K562 (cell line): ENCODE measurements at regions not wholly inside any gene's neighbourhood (a gene's known extent, or its start where the extent isn't known, plus 50 kb on each side); places are given as distances from the start of the nearest gene placed in this dataset.

Source experiments
- ATAC-seq: fragments of 200-7000 bp; cut with Tn5 transposase; 3 replicates; pipeline ENCODE4 v1.9.1; 2020; ENCODE audit warnings: moderate library complexity
- BruUV-seq: library from RNA; stranded (reverse); fragments of 400-500 nt; replicated peaks from 2 replicates; lab custom pipeline; 2021; lab: Mats Ljungman, UMichigan
- CTCF ChIA-PET: fragments of 300-600 bp; formaldehyde crosslinking; extraction: SDS; loops from one replicate; lab custom pipeline; 2021; ENCODE audit warnings: low intra/inter-chr PET ratio; lab: Yijun Ruan, JAX
- POLR2A ChIA-PET: fragments of 300-600, 350-650 bp; sonication (Branson Sonifier 250); formaldehyde crosslinking; extraction: SDS; loops from one replicate; lab custom pipeline; 2021; ENCODE audit warnings: antibody characterized with exemption, inconsistent platforms; lab: Yijun Ruan, JAX
- DNase-seq, 4 experiments: peaks; one replicate each; pipeline versions ENCODE4 v3.0.0 to v3.0.0-alpha.2; 2011 to 2018; ENCODE audit warnings: low spot score in 3 of 4, mixed read lengths in 3 of 4; ENCODE audit errors: extremely low read depth in 1 of 4
- FAIRE-seq: peaks from 2 replicates; lab custom pipeline; 2011; peaks lifted over from hg19 to GRCh38; lab: Jason Lieb, UNC
- H2AFZ ChIP-seq: 2 replicates; pipeline ENCODE4 v1.6.0; 2011; ENCODE audit warnings: low read depth, low read length, control low read depth, inconsistent platforms
- H3K27ac ChIP-seq: fragments of 200-600 bp; 3 replicates; pipeline ENCODE4 v1.8.0; 2011; ENCODE audit warnings: low read depth, mild to moderate bottlenecking, control low read depth, inconsistent platforms, low read length, moderate library complexity, mixed read lengths; ENCODE audit errors: extremely low read depth
- H3K27me3 ChIP-seq, 2 experiments: fragments of 300-600 bp in 1 of 2; 2 replicates in 1 of 2; 3 replicates in 1 of 2; pipeline versions ENCODE4 v1.6.0 to v1.8.0; 2011; ENCODE audit warnings: inconsistent platforms in 2 of 2, low read length in 2 of 2, mild to moderate bottlenecking in 1 of 2, mixed read lengths in 1 of 2, moderate library complexity in 1 of 2; ENCODE audit not compliant: control insufficient read depth in 2 of 2, insufficient read depth in 2 of 2
- H3K36me3 ChIP-seq: fragments of 300-600 bp; 3 replicates; pipeline ENCODE4 v1.8.0; 2011; ENCODE audit warnings: mild to moderate bottlenecking, low read length, inconsistent platforms; ENCODE audit not compliant: control insufficient read depth, insufficient read depth
- H3K4me1 ChIP-seq, 2 experiments: fragments of 200-600 bp in 1 of 2; replicated peaks in 1 of 2; 2 replicates in 1 of 2; 3 replicates in 1 of 2; pipeline versions ENCODE4 v1.5.1 to v1.8.0; 2011; ENCODE audit warnings: inconsistent platforms in 2 of 2, low read length in 2 of 2, mild to moderate bottlenecking in 1 of 2, mixed read lengths in 1 of 2, moderate library complexity in 1 of 2; ENCODE audit not compliant: control insufficient read depth in 2 of 2, insufficient read depth in 2 of 2
- H3K4me2 ChIP-seq: 2 replicates; pipeline ENCODE4 v1.6.1; 2011; ENCODE audit warnings: low read length, control low read depth, inconsistent platforms, mixed read lengths; ENCODE audit not compliant: insufficient read depth
- H3K4me3 ChIP-seq: fragments of 200-600 bp; sonication (generic), shearing (Covaris generic); 2 replicates; pipeline ENCODE4 v1.5.1; 2016; ENCODE audit warnings: control low read depth, inconsistent platforms
- H3K79me2 ChIP-seq: fragments of 200-600 bp; 3 replicates; pipeline ENCODE4 v1.8.0; 2011; ENCODE audit warnings: low read length, inconsistent platforms; ENCODE audit not compliant: control insufficient read depth, insufficient read depth
- H3K9ac ChIP-seq, 2 experiments: 2 replicates each; pipeline versions ENCODE4 v1.6.0 to v1.6.1; 2011; ENCODE audit warnings: low read depth in 2 of 2, low read length in 2 of 2, control low read depth in 1 of 2, inconsistent platforms in 1 of 2, mild to moderate bottlenecking in 1 of 2, mixed read lengths in 1 of 2; ENCODE audit not compliant: insufficient read depth in 1 of 2
- H3K9me1 ChIP-seq: one replicate; pipeline ENCODE4 v1.6.0; 2011; ENCODE audit warnings: inconsistent platforms, mild to moderate bottlenecking, low read length, moderate library complexity; ENCODE audit not compliant: control insufficient read depth, insufficient read depth
- H3K9me3 ChIP-seq: replicated peaks from 2 replicates; pipeline ENCODE4 v1.5.1; 2011; ENCODE audit warnings: low read depth, low read length, inconsistent platforms; ENCODE audit not compliant: control insufficient read depth, insufficient read depth
- H4K20me1 ChIP-seq: replicated peaks from 2 replicates; pipeline ENCODE4 v1.6.1; 2011; ENCODE audit warnings: low read length, inconsistent platforms, mixed read lengths; ENCODE audit not compliant: control insufficient read depth, insufficient read depth
- DIDO1 ChIP-seq: fragments of 450-650 bp; IDR thresholded peaks from 2 replicates; pipeline ENCODE4 v1.6.1; 2016; ENCODE audit warnings: low read depth, missing biosample characterization, missing genetic modification characterization
- GTF3C2 ChIP-seq: IDR thresholded peaks from 3 replicates; pipeline ENCODE4 v1.6.1; 2011; ENCODE audit warnings: borderline replicate concordance, mild to moderate bottlenecking, moderate library complexity; ENCODE audit not compliant: insufficient read length; ENCODE audit errors: extremely low read depth
- HDAC6 ChIP-seq: IDR thresholded peaks from 2 replicates; pipeline ENCODE4 v1.6.1; 2012; ENCODE audit warnings: low read depth, mild to moderate bottlenecking, control low read depth, inconsistent platforms, low read length, moderate library complexity
- POLR2AphosphoS5 ChIP-seq: IDR thresholded peaks from 2 replicates; pipeline ENCODE4 v1.6.1; 2011; ENCODE audit warnings: mild to moderate bottlenecking, low read depth, low read length, moderate library complexity; ENCODE audit not compliant: control insufficient read depth, insufficient read depth
- RBM25 ChIP-seq: fragments of 200-400 bp; formaldehyde crosslinking; IDR thresholded peaks from 2 replicates; pipeline ENCODE4 v1.6.1; 2018; ENCODE audit warnings: low read length, low read depth, moderate library complexity; ENCODE audit not compliant: severe bottlenecking
- STAG1 ChIP-seq: sonication (generic); formaldehyde crosslinking; IDR thresholded peaks from 2 replicates; pipeline ENCODE4 v1.5.0; 2020; ENCODE audit warnings: missing genetic modification reagents, borderline replicate concordance
- XRCC5 ChIP-seq: fragments of 200-400 bp; formaldehyde crosslinking; IDR thresholded peaks from 2 replicates; pipeline ENCODE4 v1.6.1; 2017; ENCODE audit warnings: low read depth, mild to moderate bottlenecking, low read length
- ZSCAN29 ChIP-seq: fragments of 450-650 bp; IDR thresholded peaks from 2 replicates; pipeline ENCODE4 v1.6.1; 2017
- WGBS: fragments of 100-300 bp; shearing (Covaris generic); methylation state at CpG from one replicate; pipeline ENCODE4 v1.1.6; 2016; ENCODE audit warnings: low coverage, mixed read lengths; ENCODE audit not compliant: insufficient coverage; ENCODE audit errors: missing lambda C conversion rate; 5-methylcytosine and 5-hydroxymethylcytosine counted together
- in situ Hi-C: fragments of 300-500 bp; cut with MboI; formaldehyde crosslinking; loops from 4 replicates; pipeline ENCODE4 v1.15.0; 2018; ENCODE audit warnings: inconsistent platforms, mixed read lengths
- intact Hi-C: fragments of 100-400 bp; cut with micrococcal nuclease; formaldehyde crosslinking; loops from 2 replicates; pipeline ENCODE4 v1.14.2; 2022
- TF ChIP-seq, protein P1 (sequence below): fragments of 450-650 bp; formaldehyde crosslinking; IDR thresholded peaks from 2 replicates; pipeline ENCODE4 v1.4.0; 2020; ENCODE audit warnings: mild to moderate bottlenecking, moderate library complexity

DNA sequence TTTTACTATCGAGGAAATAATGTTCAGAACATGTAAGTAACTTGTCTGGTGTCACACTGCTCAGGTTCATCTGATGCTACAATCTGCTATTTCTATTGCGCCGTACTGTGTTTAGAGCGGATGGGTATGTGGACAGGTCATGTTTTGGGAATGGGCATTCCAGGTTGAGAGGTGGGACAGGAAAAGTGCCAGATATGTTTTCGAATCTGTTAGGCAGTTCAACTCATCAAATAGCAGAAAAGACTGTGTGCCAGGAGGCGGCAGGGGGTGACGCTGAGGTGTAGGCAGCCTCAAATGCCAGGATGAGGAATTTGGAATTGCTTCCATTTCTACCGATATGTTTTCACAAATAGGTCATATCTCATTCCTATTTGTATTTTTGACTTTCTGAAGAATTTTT is 123.8 kb downstream of the HRH4 start (continued):
- TF ChIP-seq GTF3C2: no peak
- no peak for TF ChIP-seq STAG1
- TF ChIP-seq, protein P1, sequence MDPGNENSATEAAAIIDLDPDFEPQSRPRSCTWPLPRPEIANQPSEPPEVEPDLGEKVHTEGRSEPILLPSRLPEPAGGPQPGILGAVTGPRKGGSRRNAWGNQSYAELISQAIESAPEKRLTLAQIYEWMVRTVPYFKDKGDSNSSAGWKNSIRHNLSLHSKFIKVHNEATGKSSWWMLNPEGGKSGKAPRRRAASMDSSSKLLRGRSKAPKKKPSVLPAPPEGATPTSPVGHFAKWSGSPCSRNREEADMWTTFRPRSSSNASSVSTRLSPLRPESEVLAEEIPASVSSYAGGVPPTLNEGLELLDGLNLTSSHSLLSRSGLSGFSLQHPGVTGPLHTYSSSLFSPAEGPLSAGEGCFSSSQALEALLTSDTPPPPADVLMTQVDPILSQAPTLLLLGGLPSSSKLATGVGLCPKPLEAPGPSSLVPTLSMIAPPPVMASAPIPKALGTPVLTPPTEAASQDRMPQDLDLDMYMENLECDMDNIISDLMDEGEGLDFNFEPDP (CRISPR knock-in tag): no peak
- no peak for TF ChIP-seq RBM25
- TF ChIP-seq HDAC6: no peak
- no peak for TF ChIP-seq XRCC5
- no peak for TF ChIP-seq ZSCAN29
- TF ChIP-seq, all 486 proteins: peak for 0

- Histone ChIP-seq H4K20me1 (no peaks in the 10 kb centered on the region), H3K79me2 (no peaks in the 10 kb centered on the region), H3K36me3 (no peaks in the 10 kb centered on the region), H3K27ac (no peak overlapping the region), H3K9me3 (no peaks in the 10 kb centered on the region), H3K4me2 (no peak overlapping the region), H3K9ac (no peak overlapping the region), H2AFZ (no peak overlapping the region), H3K4me1 (no peaks in the 10 kb centered on the region), H3K9me1 (no peaks in the 10 kb centered on the region), H3K27me3 (no peaks in the 10 kb centered on the region), H3K4me3 (no peak overlapping the region)
- no peak for TF ChIP-seq POLR2AphosphoS5
- TF ChIP-seq DIDO1: no peak
- FAIRE-seq (no peak), ATAC-seq (no peak), DNase-seq (no peak)
- BruUV-seq: no TSS peak
- 0% methylated on average over 5 of the region's 5 CpGs for WGBS
- ChIA-PET POLR2A (no interaction called here), CTCF (no interaction called here)
- intact Hi-C loops: no loop called here
- in situ Hi-C loops: no loop called here
These were observed 124.4 kb downstream of the HRH4 start for GRCh38 chr18:24584813-24585212.
